ENCODE measurements at regions not wholly inside any gene's neighbourhood (a gene's known extent, or its start where the extent isn't known, plus 50 kb on each side); places are given as distances from the start of the nearest gene placed in this dataset.

DNA sequence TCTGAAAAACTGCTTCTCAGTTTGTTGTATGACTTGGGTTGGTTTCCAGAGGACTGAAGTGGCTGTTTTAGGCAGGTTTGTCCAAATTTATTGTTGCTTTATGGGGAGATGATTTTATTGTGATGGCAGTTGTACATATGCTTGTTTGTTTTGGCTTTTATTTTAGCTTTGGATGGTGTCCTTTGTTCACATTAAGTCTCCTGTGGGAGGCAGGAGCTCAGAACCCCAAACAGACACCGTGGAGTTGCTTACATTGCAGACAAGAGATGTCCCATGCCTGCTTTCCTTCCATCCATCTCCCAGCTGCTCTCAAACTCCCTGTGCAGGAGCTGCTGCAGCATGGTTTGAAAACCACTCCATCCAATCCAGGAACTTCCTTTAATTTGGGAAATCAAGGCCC is 414.7 kb downstream of the LPIN1 start:
- TF ChIP-seq, protein P1, sequence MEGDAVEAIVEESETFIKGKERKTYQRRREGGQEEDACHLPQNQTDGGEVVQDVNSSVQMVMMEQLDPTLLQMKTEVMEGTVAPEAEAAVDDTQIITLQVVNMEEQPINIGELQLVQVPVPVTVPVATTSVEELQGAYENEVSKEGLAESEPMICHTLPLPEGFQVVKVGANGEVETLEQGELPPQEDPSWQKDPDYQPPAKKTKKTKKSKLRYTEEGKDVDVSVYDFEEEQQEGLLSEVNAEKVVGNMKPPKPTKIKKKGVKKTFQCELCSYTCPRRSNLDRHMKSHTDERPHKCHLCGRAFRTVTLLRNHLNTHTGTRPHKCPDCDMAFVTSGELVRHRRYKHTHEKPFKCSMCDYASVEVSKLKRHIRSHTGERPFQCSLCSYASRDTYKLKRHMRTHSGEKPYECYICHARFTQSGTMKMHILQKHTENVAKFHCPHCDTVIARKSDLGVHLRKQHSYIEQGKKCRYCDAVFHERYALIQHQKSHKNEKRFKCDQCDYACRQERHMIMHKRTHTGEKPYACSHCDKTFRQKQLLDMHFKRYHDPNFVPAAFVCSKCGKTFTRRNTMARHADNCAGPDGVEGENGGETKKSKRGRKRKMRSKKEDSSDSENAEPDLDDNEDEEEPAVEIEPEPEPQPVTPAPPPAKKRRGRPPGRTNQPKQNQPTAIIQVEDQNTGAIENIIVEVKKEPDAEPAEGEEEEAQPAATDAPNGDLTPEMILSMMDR (IDR thresholded peaks at IDR 0.05; ENCODE audit: low read depth, low read length) = no peak
- DNase-seq (ENCODE audit: extremely low read depth, low read depth) = no peak

DNA sequence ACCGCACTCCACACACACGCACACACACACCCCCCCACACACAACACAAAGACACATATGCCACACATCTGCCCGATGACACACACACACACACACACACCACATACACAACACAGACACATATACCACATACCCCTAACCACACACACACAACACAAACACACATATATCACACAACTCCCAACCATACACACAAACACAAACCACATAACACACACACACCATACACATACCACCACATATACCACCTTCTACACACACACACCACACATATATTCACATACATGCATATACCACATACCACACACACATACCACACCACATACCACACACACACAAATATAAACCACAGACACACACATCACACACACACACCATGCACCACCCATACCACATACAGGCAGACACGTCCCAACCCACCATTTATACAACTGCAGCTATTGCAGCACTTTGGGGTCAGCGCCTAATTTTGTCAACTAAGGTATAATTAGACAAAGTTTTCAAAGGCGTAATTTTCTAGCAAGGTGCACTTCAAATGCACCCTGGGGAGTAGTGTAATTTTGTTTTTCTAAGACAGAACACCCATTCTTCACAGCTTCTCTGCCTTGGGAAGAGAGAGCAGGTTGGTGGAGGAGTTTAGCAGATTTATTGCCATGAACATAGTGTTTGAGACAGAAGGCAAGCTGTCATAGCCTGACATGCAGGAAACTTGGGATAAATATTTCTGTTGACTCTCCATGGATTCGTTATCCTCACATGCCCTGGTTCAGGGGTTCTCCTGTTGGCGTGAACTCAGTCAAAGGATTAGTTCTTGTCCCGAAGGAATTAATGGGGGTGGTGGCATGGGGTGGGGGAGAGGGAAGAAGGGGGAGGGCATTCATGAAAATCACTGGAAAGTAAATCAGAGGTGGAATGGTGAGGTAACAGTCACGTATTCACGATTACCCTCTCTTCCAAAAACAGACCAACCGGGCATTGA is 416.1 kb downstream of the LPIN1 start:
- TF ChIP-seq, protein P1 (IDR thresholded peaks at IDR 0.05; ENCODE audit: low read depth, low read length) = no peak
- DNase-seq (ENCODE audit: extremely low read depth, low read depth) = no peak

DNA sequence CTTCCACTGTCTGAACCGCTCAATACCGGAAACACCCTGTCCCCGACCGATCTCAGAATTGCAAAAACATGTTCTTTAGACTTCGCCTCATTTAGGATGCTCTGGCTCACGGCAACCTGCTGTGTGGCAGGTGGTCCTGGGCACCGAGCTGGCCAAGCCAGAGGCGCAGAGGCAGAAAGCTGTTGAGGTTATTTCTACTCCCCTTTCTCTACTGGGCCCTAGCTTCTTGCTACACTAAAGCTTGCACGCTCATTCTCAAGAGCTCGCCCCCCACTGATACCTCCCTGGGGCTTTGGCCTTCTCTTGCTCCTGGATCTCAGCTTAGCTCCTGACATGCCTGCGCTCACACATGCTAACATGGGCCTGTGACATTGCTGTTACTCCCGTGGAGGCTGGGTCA is 417.4 kb downstream of the LPIN1 start:
- TF ChIP-seq, protein P1 (IDR thresholded peaks at IDR 0.05; ENCODE audit: low read depth, low read length) = no peak
- no peak for DNase-seq (ENCODE audit: extremely low read depth, low read depth)

DNA sequence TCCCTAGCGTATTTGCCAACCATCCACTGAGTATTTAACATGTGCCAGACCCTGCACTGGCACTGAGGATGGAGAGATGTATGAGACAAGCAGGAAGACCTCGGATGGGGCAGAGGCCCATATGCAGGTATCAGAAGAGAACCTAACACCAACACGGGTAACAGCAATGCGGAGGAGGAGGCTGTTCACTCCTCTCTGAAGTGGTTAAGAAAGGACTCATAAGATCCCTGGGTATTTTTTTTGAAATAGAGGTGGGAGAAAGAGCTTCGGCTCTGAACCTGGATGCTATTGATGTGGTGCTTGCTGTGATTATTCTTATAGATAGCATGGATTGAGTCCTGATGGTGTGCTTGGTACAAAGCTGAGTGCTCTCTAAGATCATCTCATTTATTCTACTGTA is 418.3 kb downstream of the LPIN1 start:
- TF ChIP-seq, protein P1 (IDR thresholded peaks at IDR 0.05; ENCODE audit: low read depth, low read length) = no peak
- DNase-seq (ENCODE audit: extremely low read depth, low read depth) = no peak

DNA sequence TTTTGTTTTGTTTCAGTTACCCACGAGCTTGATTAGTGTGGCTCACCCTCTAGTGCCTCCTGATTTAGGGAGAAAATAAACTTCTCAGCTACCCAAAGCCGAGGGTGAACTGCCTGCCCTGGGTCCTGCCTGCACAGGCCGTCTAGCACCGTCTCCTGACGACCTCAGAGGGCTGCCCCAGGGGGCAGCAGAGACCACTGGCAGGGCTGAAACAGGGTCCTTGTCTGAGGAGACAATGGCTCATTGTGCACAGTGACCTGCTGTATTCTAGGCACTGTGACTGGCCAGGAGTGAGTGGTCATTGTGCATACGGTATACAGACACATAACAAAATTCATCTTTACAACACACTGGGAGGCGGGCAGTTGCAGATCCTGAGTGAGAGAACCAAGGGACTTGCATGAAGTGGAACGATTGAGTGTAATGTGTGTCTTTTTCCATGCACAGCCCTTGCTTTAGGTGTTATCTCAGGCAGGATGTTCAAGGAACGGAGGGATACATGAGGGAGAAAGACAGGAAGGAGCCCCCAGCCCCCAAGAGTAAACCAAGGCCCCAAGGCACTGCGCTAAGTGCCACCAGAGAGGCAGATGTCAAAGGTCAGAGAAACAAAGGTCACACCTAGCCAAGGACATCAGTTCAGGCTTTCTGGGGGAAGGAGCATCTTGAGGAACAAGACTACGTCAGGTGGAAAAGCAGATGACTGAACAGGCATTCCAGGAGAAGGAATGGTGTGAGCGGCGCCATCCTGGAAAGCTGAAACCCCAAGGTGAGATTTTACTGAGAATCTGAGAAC is 421.3 kb downstream of the LPIN1 start:
- TF ChIP-seq, protein P1 (IDR thresholded peaks at IDR 0.05; ENCODE audit: low read depth, low read length) = no peak
- DNase-seq (ENCODE audit: extremely low read depth, low read depth) = no peak

DNA sequence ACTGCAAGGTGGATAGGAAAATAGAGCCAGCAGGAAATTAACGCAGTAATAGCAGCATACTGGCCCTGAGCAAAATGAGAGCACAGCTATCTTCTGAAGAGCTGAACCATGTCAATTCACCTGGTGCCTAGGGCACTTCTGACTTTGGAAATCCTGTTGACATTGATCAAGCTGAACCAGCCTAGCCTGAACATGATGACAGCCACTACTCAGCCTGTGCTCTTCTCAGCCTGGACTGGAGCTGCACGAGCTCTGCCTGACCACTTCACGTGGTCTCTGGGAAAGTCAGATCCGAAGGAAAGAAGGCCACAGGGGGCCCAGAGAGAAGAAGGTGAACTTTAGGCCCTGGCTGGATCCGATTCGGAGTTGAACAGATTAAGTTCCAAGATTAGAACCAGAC is 421.9 kb downstream of the LPIN1 start:
- no peak for DNase-seq (ENCODE audit: extremely low read depth, low read depth)
- TF ChIP-seq, protein P1 (IDR thresholded peaks at IDR 0.05; ENCODE audit: low read depth, low read length) = no peak

All from AG09319 (cell line).